ENCODE measurements at regions not wholly inside any gene's neighbourhood (a gene's known extent, or its start where the extent isn't known, plus 50 kb on each side); places are given as distances from the start of the nearest gene placed in this dataset.

GRCh38 chr9:121562301-121562700 lies 62.7 kb upstream of the GGTA1 start:
- no peak overlapping the region for H3K27ac ChIP-seq
- no peaks in the 10 kb centered on the region for H3K36me3 ChIP-seq
- no peak for DNase-seq
- no peaks in the 10 kb centered on the region for H3K9me3 ChIP-seq
- TF ChIP-seq CTCF (IDR thresholded peaks at IDR 0.05) (no peak), POLR2A (IDR thresholded peaks at IDR 0.05) (no peak)
- H3K27me3 ChIP-seq = no peaks in the 10 kb centered on the region
- H3K4me3 ChIP-seq = no peak overlapping the region
- H3K4me1 ChIP-seq = peaks cover 0 to 13% (median 0%) of the 10 kb centered on the region in 4 donors

- Histone ChIP-seq H3K27me3 (no peaks in the 10 kb centered on the region), H3K9me3 (no peaks in the 10 kb centered on the region), H3K36me3 (no peaks in the 10 kb centered on the region), H3K4me3 (no peak overlapping the region), H3K4me1 (peaks cover 0 to 13% (median 0%) of the 10 kb centered on the region in 4 donors), H3K27ac (no peak overlapping the region)
- no peak for DNase-seq
- TF ChIP-seq CTCF (IDR thresholded peaks at IDR 0.05) (no peak), POLR2A (IDR thresholded peaks at IDR 0.05) (no peak)
Measured at GRCh38 chr9:121563425-121563824, 63.8 kb upstream of the GGTA1 start.

- H3K9me3 ChIP-seq = no peaks in the 10 kb centered on the region
- peaks cover 0 to 18% (median 0%) of the 10 kb centered on the region in 4 donors for H3K4me1 ChIP-seq
- DNase-seq = no peak
- H3K27me3 ChIP-seq = no peaks in the 10 kb centered on the region
- no peak overlapping the region for H3K4me3 ChIP-seq
- H3K36me3 ChIP-seq = no peaks in the 10 kb centered on the region
- no peak for TF ChIP-seq POLR2A (IDR thresholded peaks at IDR 0.05)
- no peak for TF ChIP-seq CTCF (IDR thresholded peaks at IDR 0.05)
- H3K27ac ChIP-seq = no peak overlapping the region
Measured at GRCh38 chr9:121563881-121564460, 64.3 kb upstream of the GGTA1 start.

DNA sequence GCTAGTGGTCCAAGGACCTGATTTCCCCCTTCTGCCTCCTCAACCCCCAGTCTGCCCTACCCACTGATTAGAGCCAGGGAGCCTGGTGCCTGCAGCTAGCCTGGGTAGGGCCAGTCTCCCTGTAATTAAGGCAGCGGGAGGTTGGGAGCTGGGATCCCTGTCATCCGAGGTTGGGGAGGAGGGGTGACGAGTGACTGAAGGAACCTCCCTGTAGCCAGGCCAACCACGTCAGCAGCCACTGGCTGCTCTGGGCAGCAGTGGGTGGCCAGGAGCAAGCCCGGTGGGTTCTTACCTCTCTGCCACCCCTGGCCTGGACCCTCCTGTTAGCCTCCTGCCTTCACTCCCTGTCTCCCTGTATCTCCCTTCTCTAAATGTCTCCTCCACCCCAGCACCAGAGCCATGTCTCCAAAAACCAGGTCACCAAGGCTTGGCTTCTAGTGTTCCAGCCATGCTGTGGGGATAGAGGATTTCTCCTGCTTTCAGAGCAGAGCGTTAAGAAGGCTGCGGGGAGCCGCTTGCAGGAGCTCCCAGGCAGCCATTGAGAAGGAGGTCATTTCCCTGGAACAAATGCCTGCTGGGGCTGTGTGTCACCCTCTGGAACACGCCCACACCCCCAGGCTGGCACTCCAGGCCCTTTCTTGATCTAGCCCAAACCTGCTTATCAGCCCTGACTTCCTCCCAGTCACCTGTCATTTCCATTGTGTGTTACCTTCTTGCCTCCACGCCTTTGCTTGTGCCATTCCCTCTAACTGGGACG lies 65.0 kb upstream of the GGTA1 start:
- Histone ChIP-seq H3K9me3 (no peaks in the 10 kb centered on the region), H3K27ac (no peak overlapping the region), H3K4me3 (no peak overlapping the region), H3K36me3 (no peaks in the 10 kb centered on the region), H3K4me1 (peaks cover 0 to 18% (median 0%) of the 10 kb centered on the region in 4 donors), H3K27me3 (no peaks in the 10 kb centered on the region)
- no peak for DNase-seq
- no peak for TF ChIP-seq POLR2A (IDR thresholded peaks at IDR 0.05)
- no peak for TF ChIP-seq CTCF (IDR thresholded peaks at IDR 0.05)

DNA sequence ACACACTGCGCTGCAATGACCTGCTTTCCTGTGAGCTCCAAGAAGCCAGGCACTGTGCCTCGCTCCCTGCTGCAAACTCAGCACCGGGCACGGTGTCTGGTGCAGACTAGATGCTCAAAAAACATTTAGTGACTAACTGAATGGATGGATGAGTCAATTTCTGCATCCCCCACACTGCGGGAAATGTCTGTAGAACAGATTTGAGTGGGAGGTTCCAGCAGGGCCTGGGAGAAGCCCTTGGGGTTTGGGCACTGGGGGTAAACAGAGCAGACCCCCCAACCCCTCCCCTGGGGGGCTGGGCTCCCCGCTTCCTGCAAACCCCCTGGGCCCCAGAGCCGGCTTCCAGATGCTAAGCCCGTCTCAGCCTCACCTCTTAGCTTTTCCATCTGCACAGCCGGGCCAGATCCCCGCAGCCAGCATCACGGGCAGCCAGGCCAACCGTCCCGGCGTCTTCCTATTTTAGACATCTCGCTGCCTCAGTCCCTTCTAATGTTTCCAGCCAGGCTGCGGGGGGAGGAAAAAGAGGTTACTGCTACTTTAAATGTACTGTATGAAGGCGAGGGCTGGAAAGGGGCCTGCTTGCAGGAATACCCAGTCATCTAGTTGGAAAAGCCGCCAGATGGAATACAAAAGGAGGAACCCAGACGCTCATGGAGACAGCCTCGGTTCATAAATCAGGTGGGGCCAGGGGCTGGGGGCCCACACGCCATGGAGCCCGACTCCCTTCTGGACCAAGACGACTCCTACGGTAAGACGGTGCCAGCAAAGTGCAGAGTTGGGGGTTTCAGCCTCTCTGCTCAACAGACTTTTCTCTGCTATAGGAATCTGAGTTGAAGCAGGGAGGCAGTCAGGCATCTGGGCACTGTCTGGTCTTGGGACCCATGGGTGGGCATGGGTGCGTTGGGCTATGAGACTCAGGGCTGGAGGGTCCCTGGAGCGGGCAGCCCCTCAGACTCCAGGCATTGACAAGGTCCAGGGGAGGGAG lies 67.1 kb upstream of the GGTA1 start:
- TF ChIP-seq CTCF (IDR thresholded peaks at IDR 0.05) (no peak), POLR2A (IDR thresholded peaks at IDR 0.05) (no peak)
- no peak for DNase-seq
- H3K27me3 ChIP-seq = no peaks in the 10 kb centered on the region
- H3K4me3 ChIP-seq = peak overlapping the region in 1 of 4 donors; percentile 32
- H3K9me3 ChIP-seq = no peaks in the 10 kb centered on the region
- H3K36me3 ChIP-seq = no peaks in the 10 kb centered on the region
- H3K4me1 ChIP-seq = peaks cover 0 to 18% (median 0%) of the 10 kb centered on the region in 4 donors
- H3K27ac ChIP-seq = peak overlapping the region in 1 of 4 donors; percentile 69
